H54 (cell line): ENCODE measurements at regions not wholly inside any gene's neighbourhood (a gene's known extent, or its start where the extent isn't known, plus 50 kb on each side); places are given as distances from the start of the nearest gene placed in this dataset.
A peak's percentile ranks its signal among the peaks of the same experiment; 100 is the strongest.

Experiments used
- DNase-seq: peaks from one replicate; pipeline ENCODE4 v3.0.0; 2011; ENCODE audit warnings: low spot score, mixed read lengths; ENCODE audit not compliant: insufficient read length
- FAIRE-seq: peaks from 3 replicates; lab custom pipeline; 2011; peaks lifted over from hg19 to GRCh38; lab: Jason Lieb, UNC
- POLR2A ChIP-seq: IDR thresholded peaks from 2 replicates; pipeline ENCODE4 v1.6.1; 2011; ENCODE audit warnings: low read depth, mild to moderate bottlenecking, low read length

DNA sequence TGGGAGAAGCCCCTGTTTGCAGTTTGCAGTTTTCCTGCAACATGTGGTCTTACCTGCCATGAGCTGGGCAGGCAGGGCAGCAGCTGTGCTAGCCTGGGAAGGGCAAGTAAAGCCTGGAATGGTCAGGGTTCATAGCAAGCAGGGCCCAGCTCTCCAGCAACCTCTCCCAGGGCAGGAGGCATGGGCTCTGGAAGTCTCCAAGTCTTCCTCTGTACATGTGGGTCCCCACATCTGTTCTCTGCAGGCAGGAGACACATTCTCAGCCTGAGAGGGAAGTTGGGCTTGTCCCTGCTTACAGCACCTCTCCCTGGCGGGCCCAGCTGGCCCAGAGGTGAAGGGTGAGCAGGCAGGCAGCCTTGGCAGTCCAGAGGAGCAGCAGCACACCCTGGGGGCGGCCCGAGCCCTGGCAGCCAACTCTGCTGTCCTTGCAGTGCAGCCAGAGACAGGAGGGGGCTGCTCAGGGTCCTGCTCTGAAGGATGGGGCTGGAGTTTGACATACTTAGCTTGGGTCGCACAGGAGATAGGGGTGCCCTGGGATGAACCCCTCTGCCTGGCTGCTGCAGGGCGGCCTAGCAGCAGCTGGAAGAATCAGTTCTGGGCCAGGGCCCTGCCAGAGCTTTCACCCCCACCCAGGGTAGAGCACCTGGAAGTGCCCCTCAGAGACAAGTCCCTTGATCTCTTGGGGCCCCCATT is 176.0 kb downstream of the MRPL14 start:
- DNase-seq: peak; percentile 51
- FAIRE-seq: no peak
- TF ChIP-seq POLR2A: no peak

DNA sequence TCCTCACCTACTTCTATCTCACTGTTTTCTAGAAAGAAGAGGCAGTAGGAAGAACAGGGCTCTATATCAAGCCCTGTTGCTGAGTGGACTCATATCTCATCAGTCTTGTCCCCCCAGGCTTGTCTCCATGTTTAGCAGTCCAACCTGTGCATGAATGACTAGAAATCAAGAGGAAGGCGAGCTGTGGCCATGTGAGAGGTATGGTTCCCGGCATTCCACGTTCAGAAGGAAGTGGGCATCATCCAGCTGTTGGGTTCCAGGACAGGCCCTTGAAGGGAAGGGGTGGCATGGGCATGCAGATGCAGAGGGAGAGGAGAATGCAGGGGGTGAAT is 176.6 kb downstream of the MRPL14 start:
- DNase-seq (no peak), FAIRE-seq (no peak)
- TF ChIP-seq POLR2A: no peak

DNA sequence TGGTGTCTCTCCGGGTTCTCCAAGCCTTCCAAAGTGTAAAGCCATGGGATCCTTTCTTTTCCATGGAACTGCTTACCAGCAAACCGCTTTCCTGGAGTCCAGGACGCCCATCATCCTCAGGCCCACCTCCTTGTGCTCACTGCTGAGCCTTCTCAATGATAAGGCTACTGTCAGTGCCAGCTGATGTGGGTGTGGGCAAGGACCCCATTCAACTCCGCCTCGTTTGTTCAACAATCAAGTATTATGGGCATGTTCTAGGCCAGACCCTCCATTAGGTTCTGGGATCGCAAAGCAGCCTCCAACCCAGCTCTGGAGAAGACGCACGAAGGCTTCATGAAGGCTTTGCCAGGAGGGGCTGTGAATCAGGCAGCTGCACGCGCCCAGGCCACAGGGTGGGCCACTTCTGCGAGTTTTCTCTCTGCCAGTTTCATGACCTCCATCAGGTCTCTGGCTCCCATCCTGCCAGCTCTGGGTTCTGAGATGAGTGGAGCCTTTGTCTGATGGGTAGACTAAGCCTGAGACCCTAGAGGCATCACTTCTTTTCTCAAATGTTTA is 177.1 kb downstream of the MRPL14 start:
- TF ChIP-seq POLR2A: no peak
- FAIRE-seq (no peak), DNase-seq (no peak)

DNA sequence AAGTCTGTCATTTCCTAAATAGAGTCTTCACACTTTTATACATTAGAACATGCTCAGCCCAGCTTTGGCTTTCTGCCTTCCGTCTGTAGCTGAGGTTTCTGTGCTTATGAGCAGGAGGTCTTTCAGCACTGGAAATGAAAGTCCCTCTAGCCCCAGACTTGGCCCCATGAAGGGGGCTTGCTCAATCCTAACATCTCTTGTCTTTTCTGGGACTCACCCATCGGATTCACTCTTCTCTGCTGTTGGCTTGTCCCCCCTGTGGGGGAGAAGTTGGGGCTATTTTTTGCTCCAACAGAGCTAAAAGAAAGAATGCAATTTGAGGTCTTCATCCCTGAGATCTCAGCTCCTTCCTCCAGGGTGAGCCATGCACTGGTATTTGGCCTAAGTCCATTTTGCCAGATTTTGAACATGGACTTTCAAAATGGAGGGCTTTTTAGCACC is 177.7 kb downstream of the MRPL14 start:
- no peak for TF ChIP-seq POLR2A
- no peak for FAIRE-seq
- DNase-seq: no peak

DNA sequence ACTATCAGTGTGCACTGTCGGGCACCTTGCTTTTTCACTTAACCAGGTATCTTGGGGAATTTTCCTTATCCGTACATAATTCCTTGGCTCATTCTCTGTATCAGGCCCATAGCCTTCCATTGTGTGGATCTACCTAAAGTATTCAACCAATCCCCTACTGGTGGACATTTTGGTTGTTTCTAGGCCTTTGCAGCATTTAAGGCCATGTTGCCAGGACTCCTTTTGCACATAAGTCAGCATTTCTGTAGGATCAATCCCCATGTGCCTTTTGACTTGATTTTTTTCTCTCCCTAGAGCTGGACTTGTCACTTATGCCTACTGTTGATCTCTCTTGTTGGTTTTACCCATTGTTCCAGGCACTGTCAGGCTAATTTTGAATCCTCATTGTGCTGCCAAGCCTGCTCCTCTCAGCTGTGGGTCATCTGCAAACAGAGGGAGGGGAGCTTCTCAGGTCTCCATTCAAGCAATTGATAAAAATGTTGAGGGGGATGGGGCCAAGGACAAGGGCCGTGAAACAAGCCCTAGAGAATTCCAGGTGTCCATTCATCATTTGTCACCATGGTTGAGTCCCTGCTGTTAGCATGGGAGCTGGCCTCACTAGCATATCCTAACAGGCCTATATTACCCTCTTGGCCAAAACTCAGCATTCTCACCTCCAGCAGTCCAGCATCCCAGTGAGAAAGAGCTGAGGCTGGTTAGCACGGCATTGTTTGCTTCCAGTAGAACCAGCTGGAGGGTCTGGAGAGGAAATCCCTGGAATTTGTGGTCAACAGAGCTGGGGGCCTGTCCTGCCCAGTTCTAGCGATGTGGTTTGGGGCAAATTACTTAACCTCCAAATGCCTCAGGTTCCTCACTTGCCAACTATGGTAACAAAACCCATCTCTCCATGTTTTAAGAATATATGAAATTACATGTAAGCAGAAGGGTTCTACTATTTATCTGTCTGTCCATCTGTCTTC is 178.4 kb downstream of the MRPL14 start:
- no peak for TF ChIP-seq POLR2A
- FAIRE-seq (no peak), DNase-seq (no peak)

DNA sequence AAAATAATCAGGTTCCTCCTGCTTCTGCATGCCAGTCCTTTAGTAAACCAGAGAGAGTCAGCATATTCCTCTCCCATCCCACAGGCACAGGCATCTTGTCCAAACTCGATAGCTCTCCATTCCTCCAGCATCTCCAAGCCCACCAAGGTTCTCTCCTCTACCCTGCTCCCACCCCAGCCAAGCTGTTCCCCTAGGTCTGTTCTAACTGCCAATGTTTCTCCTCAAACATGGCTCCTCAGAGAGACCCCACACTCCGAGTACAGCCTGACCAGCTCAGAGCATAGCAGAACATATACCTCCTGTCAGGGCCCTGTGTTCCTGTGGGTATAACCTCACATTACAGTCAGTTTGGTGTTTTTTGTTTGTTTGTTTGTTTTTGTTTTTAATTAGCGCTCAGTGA is 177.8 kb downstream of the VEGFA start:
- no peak for TF ChIP-seq POLR2A
- no peak for FAIRE-seq
- DNase-seq: no peak

DNA sequence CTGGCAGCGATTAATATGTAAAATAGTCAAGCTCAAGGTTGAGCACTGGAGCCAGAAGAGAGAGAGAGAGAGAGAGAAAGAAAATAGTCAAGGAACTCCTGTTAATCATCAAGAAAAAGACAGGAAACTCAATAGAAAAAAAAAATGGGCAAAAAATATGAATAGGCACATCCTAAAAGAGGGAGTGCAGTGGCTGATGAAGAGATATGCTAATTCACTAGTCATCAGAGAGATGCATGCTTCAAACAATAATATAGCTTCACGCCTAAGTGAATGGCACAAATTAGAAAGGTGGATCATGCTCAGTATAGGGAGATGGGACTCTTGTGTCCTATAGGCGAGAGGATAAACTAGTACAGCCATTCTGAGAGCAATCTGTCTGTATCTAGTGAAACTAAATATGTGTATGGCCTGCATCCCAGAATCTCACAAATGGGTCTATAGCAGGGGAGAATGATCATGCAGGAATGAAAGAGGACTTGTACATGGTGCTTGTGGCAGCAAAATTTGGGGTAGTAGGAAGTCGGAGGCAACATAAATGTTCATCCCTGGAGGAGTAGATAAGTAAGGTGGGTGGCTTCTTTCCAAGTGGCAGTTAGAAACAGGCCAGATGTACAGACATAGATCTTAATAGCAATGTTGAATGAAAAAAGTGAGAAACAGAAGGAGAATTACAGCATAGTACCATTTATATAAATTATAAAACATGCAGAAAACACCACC is 176.8 kb downstream of the VEGFA start:
- no peak for DNase-seq
- FAIRE-seq: no peak
- no peak for TF ChIP-seq POLR2A

DNA sequence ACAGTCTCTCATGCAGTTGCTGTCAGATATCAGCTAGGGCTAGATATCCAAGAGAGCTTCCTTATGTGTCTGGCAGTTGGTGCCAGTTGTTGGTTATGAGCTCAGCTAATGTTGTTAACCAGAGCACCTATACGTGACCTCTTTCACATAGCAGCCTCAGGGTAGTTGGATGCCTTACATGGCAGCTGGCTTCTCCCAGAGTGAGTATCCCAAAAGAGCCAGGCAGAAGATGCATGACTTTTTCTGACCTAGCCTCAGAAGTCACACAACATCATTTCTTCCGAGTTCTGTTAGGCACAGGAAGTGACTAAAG is 175.7 kb downstream of the VEGFA start:
- no peak for TF ChIP-seq POLR2A
- no peak for DNase-seq
- FAIRE-seq: no peak

DNA sequence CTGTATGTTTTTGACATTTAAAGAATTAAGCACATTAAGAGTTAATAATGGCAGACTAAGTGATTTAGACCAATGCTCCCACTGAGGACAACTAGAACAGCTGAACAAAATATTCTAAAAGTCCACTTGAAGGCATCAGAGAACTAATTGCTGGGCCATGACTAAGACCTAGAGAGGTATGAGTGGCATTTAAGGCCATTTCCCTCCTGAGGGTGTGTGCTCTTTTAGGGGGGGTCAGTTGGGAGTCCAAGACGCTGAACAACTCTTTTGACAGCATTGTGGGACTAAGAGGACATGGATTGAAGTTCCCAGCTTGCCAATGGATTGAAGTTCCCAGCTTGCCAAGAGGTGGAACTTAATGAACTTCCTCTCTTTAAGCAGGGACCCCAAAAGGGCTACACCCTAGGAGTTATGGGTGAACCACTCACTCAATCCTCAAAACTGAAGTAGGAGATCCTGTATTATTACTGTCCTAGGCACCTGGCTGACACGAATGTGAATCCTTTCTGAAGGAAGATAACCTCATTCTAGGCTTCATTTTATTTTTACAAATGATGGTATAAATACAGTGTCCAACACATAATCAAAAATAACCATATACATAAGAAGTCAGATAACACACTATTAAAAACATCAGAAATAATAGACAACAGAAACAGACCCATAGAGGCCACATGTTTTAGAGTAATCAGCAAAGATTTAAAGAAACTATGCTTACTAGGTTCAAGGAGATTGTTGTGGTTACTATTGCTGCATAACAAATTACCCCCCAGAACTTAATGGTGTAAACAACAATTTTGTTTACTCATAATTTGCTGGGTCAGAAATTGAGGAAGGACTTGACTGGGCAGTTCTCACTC is 175.1 kb downstream of the VEGFA start:
- no peak for TF ChIP-seq POLR2A
- no peak for FAIRE-seq
- DNase-seq: no peak

DNA sequence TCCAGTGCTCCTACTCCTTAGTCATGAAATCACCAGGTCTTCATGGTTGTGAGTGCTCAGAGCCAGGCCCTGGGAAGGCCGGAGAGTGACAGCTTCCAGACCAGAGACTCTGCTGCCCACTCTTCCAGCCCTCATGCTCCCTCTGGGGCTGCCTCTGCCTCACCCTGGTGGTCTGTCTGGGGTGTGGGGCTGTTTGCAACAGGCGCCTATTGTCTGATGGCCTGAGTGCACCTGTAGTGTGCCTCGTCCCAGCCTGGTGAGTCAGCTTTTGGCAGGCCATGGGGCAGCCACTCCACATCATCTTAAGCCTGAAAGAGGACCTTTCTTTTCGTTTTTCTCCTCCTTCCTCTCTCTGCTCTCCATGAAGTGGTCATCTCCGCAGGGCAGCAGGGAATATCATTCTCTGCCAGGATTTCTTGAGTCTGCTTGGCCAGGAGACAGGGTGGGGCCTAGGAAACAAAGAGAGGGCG is 173.8 kb downstream of the VEGFA start:
- DNase-seq: no peak
- no peak for TF ChIP-seq POLR2A
- FAIRE-seq: no peak

DNA sequence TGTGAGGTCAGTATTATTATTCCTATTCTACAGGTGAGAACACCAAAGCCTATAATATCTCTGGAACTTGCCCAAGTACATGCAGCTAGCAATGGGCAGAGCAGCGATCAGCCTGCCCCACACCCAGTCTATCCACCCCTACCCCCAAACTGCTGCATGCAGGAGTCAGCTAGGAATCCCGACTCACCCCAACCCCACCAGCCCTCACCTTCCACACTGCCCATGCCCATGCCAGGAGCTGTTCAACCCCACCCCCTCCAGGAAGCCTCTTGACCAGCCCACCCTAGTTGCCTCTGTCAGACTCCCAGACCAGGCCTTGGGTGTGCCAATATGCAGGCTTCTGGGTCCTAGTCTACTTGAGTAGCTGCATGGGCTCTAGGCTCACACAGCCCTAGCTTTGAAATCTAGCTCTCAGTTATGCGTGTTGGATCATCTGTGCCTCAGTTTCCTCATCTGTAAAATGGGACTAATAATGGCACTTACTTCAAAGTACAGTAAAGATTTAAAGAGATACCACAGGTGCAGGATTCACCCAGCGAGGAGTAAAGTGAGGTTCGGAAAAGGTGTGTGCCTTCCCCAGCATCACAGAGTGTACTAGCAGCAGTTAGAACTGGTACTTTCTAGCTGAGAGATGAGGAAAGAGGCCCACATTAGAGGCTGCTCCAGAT is 173.2 kb downstream of the VEGFA start:
- FAIRE-seq (no peak), DNase-seq (no peak)

DNA sequence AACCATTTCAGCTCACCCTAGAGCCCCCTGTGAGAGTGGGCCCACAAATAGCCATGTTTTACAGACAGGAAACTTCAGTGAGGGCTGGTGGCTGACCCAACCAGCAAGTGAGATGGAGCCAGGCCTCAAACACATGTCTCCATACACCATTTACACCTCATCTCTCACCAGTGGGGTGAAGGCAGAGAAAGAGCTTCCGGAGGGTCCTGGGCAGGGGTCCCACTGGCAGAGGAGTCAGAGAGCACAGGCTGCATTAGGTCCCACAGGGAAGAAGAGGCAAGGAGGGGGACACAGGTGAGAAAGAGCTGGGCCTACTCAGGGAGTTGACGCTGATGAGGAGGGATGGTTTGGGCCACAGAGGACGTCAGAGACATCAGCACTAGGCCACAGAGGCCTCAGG is 172.6 kb downstream of the VEGFA start:
- FAIRE-seq (no peak), DNase-seq (no peak)
- no peak for TF ChIP-seq POLR2A

More for the DNA sequence above, 173.2 kb downstream of the VEGFA start:
- TF ChIP-seq POLR2A: no peak
